TTC549 (cell line): ENCODE measurements at regions not wholly inside any gene's neighbourhood (a gene's known extent, or its start where the extent isn't known, plus 50 kb on each side); places are given as distances from the start of the nearest gene placed in this dataset.
"Not testable (repeated sequence)": the region's sequence is repeated elsewhere in the genome, so short reads cannot be mapped to it uniquely, and the experiment has no call there.

Experiments
- FAIRE-seq: peaks from 2 replicates; lab custom pipeline; 2012; peaks lifted over from hg19 to GRCh38; lab: Jason Lieb, UNC

- FAIRE-seq: no peak
Observed at GRCh38 chr7:86592185-86592584, 51.5 kb upstream of the GRM3 start.

DNA sequence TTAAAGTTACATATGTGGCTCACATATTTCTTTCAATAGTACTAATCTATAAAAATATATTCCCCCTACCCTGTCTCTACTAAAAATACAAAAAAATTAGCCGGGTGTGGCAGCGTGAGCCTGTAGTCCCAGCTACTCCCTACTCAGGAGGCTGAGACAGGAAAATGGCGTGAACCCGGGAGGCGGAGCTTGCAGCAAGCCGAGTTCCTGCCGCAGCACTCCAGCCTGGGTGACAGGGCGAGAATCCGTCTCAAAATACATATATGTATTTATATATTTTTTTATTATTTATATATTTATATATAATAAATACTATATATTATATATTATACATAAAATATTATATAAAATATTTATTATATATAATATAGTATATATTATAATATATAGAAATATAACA, 69.7 kb upstream of the GRM3 start:
- FAIRE-seq: no peak

GRCh38 chr7:86558680-86559501, 84.8 kb upstream of the GRM3 start:
- no peak for FAIRE-seq

DNA sequence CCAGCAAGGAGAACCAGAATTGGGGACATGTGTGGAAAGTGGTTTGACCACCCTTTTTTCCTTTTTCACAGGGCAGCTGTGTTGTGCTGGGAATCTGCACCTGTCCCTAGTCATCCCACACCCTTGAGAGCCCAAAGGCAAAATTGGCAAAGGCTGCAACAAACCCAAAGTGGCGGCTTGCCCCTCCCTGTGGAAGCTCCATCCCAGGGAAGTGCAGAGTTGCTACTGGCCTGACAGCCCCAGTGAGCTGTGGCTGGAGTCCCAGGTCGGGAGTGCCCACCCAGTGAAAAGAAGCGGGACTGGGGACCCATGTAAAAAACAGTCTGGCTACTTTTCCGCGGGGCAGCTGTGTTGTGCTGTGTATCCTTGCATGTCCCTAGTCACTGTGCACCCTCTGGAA, 109.1 kb upstream of the GRM3 start:
- FAIRE-seq: no peak

GRCh38 chr7:86504229-86504628, 139.5 kb upstream of the GRM3 start:
- no peak for FAIRE-seq

- no peak for FAIRE-seq
Observed at GRCh38 chr7:86499986-86500385, 143.7 kb upstream of the GRM3 start.

DNA sequence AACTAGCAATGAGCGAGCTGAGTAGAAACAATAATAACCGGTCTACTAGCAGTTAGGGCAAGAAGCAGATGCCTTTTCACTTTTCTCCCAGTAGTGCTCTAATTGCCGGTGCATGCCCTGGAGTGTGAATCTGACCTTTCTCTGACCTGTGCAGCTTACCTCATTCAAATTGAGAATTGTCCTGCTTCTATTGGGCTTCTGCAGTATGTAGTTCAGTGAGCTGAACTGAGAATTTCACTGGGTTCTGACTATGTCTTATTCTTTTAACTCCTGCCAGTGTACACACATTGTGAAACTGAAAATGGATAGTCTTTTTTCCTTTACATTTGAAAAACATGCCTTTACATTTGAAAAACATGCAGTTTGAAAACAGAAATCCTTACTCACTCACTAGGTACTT, 157.9 kb upstream of the GRM3 start:
- no peak for FAIRE-seq

- no peak for FAIRE-seq
Observed at GRCh38 chr7:86479144-86479543, 164.6 kb upstream of the GRM3 start.

- FAIRE-seq: no peak
Observed at GRCh38 chr7:86477343-86477935, 166.3 kb upstream of the GRM3 start.

DNA sequence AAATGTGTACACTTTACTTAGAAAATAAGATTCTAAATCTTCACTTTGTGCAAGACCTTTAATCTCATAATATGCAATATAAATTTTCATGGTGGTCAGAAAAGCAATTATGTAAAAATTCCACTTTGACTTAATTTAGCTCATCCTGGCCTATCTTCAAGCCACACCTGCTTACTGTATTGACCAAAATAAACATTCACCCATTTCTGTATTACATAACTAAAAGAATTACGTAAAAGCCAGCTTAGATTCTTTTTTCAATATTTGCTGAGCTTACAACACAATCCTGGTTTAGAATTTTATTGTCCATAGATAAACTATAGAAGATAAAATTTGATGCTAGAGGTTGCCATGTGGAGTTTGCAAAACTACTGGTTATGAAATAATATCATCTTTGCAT, 172.9 kb upstream of the GRM3 start:
- no peak for FAIRE-seq

DNA sequence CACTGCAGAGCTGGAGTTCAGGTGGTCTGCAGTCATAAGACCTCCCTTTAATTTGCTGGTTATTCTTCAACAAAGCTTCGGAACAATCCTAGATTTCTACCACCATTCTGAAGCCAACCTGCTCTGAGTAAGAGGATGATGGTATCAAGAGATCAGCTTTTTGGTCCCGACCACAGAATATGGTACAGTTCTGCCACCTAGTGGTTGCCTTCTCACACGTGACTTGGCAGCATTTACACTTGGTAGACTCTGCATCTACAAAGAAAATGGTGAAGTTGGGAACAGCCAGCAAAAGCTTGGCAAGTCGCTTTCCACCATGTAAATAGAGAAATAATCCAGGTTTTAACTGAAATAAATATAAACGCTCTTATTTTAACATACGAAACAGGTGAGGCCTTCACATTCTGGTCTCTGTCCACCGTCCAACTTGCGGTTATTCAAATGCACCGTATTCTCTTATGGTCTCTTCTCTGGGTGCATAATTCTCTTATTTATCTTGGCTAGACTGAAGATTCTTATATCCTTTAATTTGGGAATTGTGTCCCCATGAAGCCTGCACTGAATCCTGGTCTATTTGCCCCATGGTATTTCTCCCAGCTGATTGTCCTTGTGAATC, 173.9 kb upstream of the GRM3 start:
- FAIRE-seq: peak; percentile 19

- no peak for FAIRE-seq
Observed at GRCh38 chr7:86454753-86455152, 189.0 kb upstream of the GRM3 start.

GRCh38 chr7:86453454-86453853, 190.3 kb upstream of the GRM3 start:
- no peak for FAIRE-seq

DNA sequence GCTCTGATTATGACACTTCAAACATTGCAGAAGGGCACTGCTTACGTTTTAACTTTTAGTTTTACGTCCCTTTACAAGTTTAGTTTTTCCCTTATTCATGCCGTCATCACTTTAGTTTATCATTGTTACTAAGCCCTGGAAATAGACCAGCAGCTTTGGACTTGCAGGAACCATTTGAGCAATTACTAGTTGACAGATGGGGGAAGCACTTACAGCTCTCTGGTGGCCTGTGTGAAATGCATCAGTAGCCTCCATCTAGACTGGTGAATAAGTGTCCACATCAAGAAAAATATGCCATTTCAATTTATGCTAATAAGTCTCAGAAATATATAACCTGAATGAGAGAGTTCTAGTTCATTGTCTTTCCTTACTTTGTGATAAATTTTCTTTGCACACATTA, 194.9 kb upstream of the GRM3 start:
- no peak for FAIRE-seq

GRCh38 chr7:86445285-86445684, 198.4 kb upstream of the GRM3 start:
- no peak for FAIRE-seq

DNA sequence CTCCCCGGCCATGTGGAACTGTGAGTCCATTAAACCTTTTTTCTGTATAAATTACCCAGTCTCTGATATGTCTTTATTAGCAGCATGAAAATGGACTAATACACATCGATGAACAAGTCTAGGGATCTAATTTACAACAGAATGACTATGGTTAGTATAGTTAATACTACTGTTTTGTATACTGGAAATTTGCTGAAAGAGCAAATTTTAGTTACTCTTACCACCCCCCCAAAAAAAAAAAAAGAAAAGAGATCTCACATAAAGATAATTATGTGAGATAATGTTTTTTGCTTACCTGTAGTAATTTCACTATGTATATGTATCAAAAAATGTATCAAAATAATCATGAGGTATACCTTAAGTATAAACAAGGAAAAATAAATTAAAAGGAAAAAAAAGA, 199.5 kb upstream of the GRM3 start:
- no peak for FAIRE-seq

- not testable (repeated sequence) for FAIRE-seq
Observed at GRCh38 chr7:86440420-86440819, 203.3 kb upstream of the GRM3 start.

DNA sequence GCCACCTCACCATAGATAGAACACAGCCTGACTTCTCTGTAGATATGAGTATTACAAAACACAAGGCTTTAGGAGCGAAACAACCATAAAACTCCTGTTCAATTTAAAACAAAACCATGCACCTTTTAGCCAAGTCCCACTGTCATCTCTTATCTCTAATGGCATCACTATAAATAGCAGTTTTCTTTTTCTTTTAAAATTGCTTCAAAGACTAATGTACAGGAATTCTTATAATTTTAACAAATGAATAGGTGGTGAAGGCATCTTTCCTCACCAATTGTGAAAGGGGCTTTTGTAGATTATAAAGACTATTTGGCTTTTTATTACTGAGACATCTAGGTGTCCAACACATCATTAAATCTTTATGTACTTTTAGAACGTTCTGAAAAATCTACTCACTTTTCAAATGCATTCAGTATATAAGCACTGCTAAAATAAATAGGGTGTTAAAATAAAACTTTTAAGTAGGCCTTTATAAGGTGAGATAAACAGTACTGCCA, 205.7 kb upstream of the GRM3 start:
- no peak for FAIRE-seq

GRCh38 chr7:86431761-86432160, 211.9 kb upstream of the GRM3 start:
- no peak for FAIRE-seq

DNA sequence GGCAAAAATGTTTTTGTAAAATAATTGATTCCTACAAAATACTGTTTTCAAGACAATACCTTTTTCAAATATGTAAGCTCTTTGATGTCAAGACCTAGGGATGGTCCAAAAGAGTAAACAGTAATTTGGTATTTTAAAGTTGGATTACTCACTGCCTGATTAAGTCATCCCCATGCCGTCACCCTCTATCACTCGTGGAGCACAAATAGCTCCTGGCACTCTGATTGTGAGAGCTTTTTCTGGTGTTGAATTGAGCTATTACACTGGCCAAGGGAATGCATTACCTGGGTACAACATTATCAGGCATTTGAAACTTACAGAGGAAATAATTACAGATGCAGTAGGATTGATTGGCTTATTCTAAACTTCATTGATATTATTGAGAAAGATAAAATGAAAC, 231.9 kb upstream of the GRM3 start:
- no peak for FAIRE-seq

DNA sequence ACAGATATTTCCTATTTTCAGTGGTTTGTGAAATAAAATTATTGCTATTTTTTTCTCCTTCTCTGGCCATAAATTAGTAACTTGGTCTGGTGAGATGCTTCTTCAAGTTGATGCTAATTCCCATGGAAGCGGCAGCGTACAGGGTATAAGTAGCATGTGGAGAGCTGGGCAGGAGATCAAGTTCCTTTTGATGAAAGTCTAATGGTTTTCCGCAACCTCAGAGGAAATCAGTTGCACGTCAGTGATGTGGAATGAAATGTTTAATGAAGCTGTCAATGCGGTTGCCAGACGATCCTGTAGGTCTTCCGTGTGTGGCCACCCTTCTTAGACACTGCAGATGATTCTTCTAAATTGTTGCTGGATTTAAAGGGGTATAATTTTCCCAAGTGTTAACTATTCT, 236.4 kb upstream of the GRM3 start:
- FAIRE-seq: no peak

- no peak for FAIRE-seq
Observed at GRCh38 chr7:86391813-86392212, 251.9 kb upstream of the GRM3 start.

GRCh38 chr7:86375602-86376001, 268.1 kb upstream of the GRM3 start:
- not testable (repeated sequence) for FAIRE-seq

- FAIRE-seq: no peak
Observed at GRCh38 chr7:86372262-86372661, 271.4 kb upstream of the GRM3 start.
